Hypothalamus (tissue), 51 donors: ENCODE measurements at regions not wholly inside any gene's neighbourhood (a gene's known extent, or its start where the extent isn't known, plus 50 kb on each side); places are given as distances from the start of the nearest gene placed in this dataset.

Experiments
- DNase-seq, 51 donors: peaks; one replicate each; lab custom pipeline; 2025; lab: John Stamatoyannopoulos, UW

- DNase-seq = peak in 1 of 51 donors; percentile 0
Observed at GRCh38 chrX:42102586-42103282, 179.4 kb upstream of the CASK start.

GRCh38 chrX:42098900-42099299 is 175.5 kb upstream of the CASK start:
- DNase-seq = peak in 1 of 51 donors; percentile 0

DNA sequence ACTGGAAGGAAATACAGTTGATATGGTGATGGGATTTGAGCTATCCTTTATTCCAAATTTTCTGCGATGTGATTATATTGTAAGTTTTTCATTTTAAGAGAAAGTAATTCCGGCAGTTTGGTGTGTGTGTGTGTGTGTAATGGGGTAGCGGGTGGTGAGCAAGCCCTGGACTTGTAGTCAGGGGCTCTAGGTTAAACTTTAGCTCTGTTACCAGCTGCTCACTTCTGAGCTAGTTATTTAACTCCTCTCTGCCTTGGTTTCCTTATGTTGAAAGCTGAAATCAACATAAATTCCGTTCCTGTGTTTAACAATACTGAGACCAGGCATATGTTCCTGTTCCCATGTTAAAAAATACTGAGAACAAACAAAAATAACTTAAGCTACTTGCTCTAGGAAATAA is 174.1 kb upstream of the CASK start:
- DNase-seq = no peak

DNA sequence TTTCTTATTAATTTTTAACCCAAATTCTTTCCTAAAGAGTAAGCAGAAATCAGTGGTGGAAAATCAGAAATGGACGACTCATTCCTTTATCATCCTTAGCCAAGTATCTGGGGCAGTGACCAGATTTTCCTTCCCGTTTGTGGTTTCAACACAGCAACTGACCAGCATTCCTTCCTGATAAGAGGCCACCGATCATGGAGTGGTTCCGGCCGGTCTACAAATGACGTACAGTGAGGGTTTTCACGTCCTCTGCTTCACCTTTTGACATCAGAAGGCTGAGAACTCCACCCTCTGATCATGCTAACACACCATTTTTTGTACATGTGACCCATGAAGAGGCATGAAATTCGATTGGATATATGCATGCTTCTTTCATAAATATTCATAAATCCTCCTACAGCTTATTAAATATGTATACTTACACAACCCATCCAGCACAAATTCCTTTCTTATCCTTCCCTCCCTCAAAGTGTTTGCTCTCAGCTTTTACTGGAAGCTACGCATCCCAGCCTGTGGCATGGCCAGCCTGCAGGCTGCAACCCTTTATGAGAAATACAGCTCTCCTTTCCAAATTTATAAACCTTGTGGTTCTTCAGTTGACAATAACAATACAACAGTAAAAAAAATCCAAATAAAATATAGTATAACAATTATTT is 173.0 kb upstream of the CASK start:
- no peak for DNase-seq

- DNase-seq = no peak
Observed at GRCh38 chrX:42094218-42094617, 170.9 kb upstream of the CASK start.

GRCh38 chrX:42093756-42094155 is 170.4 kb upstream of the CASK start:
- no peak for DNase-seq

GRCh38 chrX:42090395-42090794 is 167.0 kb upstream of the CASK start:
- no peak for DNase-seq

DNA sequence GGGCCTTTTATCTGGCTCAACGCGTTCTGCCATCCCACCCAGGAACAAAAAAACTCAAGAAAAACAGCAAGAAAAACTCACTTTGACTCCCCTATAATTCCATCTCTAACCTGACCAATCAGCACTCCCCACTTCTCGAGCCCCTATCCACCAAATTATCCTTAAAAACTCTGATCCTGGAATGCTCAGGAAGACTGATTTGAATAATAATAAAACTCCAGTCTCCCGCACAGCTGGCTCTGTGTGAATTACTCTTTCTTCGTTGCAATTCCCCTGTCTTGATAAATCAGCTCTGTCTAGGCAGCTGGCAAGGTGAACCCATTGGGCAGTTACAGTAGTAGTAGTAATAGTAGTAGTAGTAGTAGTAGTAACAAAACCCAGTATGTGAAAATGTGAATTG is 165.7 kb upstream of the CASK start:
- no peak for DNase-seq

- no peak for DNase-seq
Observed at GRCh38 chrX:42087960-42088359, 164.6 kb upstream of the CASK start.

- no peak for DNase-seq
Observed at GRCh38 chrX:42085836-42086235, 162.5 kb upstream of the CASK start.

DNA sequence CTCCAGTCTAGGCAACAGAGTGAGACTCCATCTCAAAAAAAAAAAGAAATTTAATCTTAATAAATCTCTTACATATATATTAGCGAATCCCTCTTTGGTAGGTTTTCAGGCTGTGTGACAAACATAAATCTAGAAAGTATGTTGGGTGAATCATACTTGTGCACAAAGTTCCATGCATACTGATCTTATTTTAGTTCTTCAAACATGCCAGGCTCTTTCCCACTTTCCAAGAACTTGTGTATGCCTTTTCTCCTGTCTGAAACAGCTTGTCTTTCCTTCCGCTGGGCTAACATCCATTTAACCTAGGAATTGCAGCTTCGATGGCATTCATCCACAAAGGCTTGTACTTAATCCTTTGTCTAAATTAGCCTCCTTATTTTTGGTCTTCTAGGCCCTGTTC is 156.6 kb upstream of the CASK start:
- DNase-seq = no peak

DNA sequence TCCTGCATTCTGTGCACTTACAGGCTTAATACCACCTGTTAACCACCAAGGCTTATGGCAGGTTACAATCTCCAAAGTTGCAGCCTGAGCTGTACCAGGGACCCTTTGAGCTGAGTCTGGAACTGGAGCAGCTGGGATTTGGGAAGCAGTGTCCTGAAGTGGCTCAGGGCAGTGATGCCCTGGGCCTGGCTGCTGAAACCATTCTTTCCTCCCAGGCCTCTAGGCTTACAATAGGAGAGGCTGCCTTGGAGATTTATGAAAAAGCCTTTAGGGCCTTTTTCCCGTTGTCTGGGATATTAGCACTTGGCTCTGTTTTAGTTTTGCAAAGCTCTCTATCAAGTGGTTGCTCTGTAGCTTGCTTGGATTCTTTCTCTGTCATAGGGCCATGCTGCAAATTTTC is 154.3 kb upstream of the CASK start:
- peak in 8 of 51 donors; percentile 0 to 12 (median 0) for DNase-seq

DNA sequence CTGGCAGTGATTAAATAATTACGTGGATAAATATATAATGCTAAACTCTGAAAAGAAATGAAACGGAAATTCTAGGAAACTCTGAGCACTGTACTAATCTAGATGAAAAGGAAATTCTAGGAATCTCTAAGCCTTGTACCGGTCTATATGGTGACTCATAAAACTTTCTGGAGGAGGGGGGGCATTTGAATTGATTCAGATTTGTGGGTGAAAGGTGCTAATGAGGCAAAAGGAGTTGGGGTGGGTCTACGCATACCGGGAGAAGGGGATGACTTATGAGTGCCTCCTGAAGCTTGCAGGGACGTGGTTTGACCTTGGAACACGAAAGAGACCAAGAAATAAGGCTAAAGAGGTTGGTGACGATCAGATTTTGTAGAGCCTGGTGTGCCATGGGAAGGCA is 151.7 kb upstream of the CASK start:
- DNase-seq = no peak

- no peak for DNase-seq
Observed at GRCh38 chrX:42073448-42073847, 150.1 kb upstream of the CASK start.

- DNase-seq = no peak
Observed at GRCh38 chrX:42070866-42071265, 147.5 kb upstream of the CASK start.

DNA sequence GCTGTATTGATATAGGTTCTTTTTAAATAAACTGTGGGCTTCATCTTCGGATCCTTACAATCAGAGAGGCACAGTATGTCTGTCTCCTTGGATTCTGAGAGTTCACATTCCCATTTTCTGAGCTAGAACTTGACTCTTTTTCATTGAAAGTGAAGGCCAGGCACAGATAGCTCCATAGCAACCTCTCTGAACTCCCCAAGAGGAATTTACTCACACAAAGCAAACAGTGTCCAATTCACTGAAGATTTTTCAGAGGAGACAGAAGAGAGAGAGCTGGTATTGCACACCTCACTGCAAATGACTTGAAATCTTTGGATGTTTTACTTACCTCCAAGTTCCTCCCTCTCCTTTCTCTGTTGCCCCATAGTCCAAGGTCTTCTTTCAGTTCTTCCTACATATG is 130.9 kb upstream of the CASK start:
- no peak for DNase-seq

DNA sequence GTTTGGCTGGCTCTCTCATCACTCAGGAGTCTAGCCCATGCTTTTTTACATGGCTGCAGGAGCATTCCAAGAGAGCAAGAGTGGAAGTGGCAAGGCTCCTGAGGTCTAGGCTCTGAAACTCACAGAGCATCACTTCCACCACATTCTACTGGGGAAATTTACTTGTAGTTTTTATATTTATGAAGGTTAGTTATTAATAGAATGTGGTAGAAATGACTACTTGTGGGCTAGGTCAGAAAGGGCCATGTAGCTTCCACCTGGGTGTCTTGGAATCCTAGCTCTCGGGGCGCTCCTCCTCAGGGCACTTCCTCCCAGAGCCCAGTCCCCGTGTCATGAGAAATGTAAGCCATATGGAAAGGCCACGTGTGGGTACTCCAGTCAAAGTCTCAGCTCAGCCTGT is 127.0 kb upstream of the CASK start:
- no peak for DNase-seq

- no peak for DNase-seq
Observed at GRCh38 chrX:42047886-42048285, 124.5 kb upstream of the CASK start.

- no peak for DNase-seq
Observed at GRCh38 chrX:42028109-42028508, 104.8 kb upstream of the CASK start.

GRCh38 chrX:42027367-42028000 is 104.1 kb upstream of the CASK start:
- DNase-seq = no peak

DNA sequence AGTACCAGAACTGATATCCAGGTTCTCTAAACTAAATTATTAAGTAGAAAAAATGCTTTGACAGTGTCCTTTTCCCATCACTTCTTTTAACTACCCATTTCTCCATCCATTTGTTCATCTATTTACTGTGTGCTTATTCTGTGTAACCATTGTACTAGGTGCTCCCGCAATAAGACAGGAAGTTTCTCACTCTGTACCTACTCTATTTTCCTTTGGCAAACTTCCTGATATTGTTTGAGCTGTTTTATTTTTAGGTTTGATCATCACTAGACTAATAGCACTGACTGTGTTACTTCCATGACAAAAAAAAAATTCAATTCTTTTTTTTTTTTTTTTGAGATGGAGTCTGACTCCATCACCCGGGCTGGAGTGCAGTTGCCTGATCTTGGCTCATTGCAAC is 102.5 kb upstream of the CASK start:
- no peak for DNase-seq

DNA sequence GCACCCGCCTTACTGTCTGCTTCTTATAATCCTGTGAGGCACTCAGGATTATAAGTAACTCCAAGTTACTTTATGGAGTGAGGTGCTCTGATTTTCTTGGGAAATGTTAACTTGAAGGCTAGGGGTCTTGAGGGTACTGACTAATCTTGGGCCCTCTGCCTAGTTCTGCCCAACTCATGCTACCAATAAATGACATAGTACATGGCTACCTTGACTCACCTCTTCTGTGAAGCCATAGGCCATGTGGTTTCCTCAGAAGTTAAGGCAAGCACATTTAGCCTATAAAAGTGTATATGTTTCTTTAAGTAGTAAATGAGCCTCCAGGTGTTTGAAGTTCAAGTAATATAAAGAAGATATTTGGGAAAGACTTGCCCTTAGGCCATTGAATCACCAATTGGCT is 99.8 kb upstream of the CASK start:
- no peak for DNase-seq
